HG03095 (cell line): ENCODE measurements at regions not wholly inside any gene's neighbourhood (a gene's known extent, or its start where the extent isn't known, plus 50 kb on each side); places are given as distances from the start of the nearest gene placed in this dataset.
A peak's percentile ranks its signal among the peaks of the same experiment; 100 is the strongest.
"Not testable (repeated sequence)": the region's sequence is repeated elsewhere in the genome, so short reads cannot be mapped to it uniquely, and the experiment has no call there.

Source experiments
- ATAC-seq: cut with Tn5 transposase; IDR thresholded peaks from one replicate; pipeline ENCODE4 v1.9.1; 2021; ENCODE audit warnings: moderate library complexity; ENCODE audit not compliant: unreplicated experiment

GRCh38 chr17:15802917-15803316 is 70.8 kb downstream of the TBC1D26 start:
- not testable (repeated sequence) for ATAC-seq

- ATAC-seq: not testable (repeated sequence)
These were observed 74.7 kb downstream of the TBC1D26 start for GRCh38 chr17:15806825-15807224.

GRCh38 chr17:15813388-15813787 is 81.3 kb downstream of the TBC1D26 start:
- not testable (repeated sequence) for ATAC-seq

GRCh38 chr17:15814003-15814402 is 81.9 kb downstream of the TBC1D26 start:
- ATAC-seq: not testable (repeated sequence)

- ATAC-seq: not testable (repeated sequence)
These were observed 85.8 kb downstream of the TBC1D26 start for GRCh38 chr17:15817861-15818260.

- not testable (repeated sequence) for ATAC-seq
These were observed 90.2 kb downstream of the TBC1D26 start for GRCh38 chr17:15822280-15822679.

GRCh38 chr17:15828727-15829314 is 96.7 kb downstream of the TBC1D26 start:
- peak; percentile 35 for ATAC-seq

GRCh38 chr17:15830221-15830620 is 98.1 kb downstream of the TBC1D26 start:
- ATAC-seq: not testable (repeated sequence)

- peak; percentile 89 for ATAC-seq
These were observed 99.1 kb downstream of the TBC1D26 start for GRCh38 chr17:15831182-15831581.

- not testable (repeated sequence) for ATAC-seq
These were observed 100.9 kb downstream of the TBC1D26 start for GRCh38 chr17:15832921-15833480.

- not testable (repeated sequence) for ATAC-seq
These were observed 101.8 kb downstream of the TBC1D26 start for GRCh38 chr17:15833890-15834289.

GRCh38 chr17:15835481-15835880 is 103.4 kb downstream of the TBC1D26 start:
- not testable (repeated sequence) for ATAC-seq

GRCh38 chr17:15836249-15836982 is 104.3 kb downstream of the TBC1D26 start:
- not testable (repeated sequence) for ATAC-seq

GRCh38 chr17:15836991-15837390 is 104.9 kb downstream of the TBC1D26 start:
- not testable (repeated sequence) for ATAC-seq

- ATAC-seq: peak; percentile 65
These were observed 97.3 kb upstream of the ADORA2B start for GRCh38 chr17:15847447-15848229.

- ATAC-seq: not testable (repeated sequence)
These were observed 95.9 kb upstream of the ADORA2B start for GRCh38 chr17:15849054-15849453.

GRCh38 chr17:15850071-15850470 is 94.9 kb upstream of the ADORA2B start:
- not testable (repeated sequence) for ATAC-seq

GRCh38 chr17:15850687-15851086 is 94.2 kb upstream of the ADORA2B start:
- not testable (repeated sequence) for ATAC-seq

- not testable (repeated sequence) for ATAC-seq
These were observed 92.1 kb upstream of the ADORA2B start for GRCh38 chr17:15852863-15853262.

GRCh38 chr17:15856191-15856590 is 88.7 kb upstream of the ADORA2B start:
- ATAC-seq: not testable (repeated sequence)

- ATAC-seq: not testable (repeated sequence)
These were observed 88.2 kb upstream of the ADORA2B start for GRCh38 chr17:15856745-15857144.
